Memory B cell (primary cell): ENCODE measurements at regions not wholly inside any gene's neighbourhood (a gene's known extent, or its start where the extent isn't known, plus 50 kb on each side); places are given as distances from the start of the nearest gene placed in this dataset.

Experiments
- ATAC-seq: fragments of 150-1000 bp; cut with Tn5 transposase; 2 replicates; pipeline ENCODE4 v1.10.0; 2021; ENCODE audit warnings: low read depth, mild to moderate bottlenecking, moderate library complexity
- DNase-seq, 2 donors: peaks; one replicate each; pipeline ENCODE4 v3.0.0; 2022; ENCODE audit warnings: low spot score in 2 of 2
- H3K27ac Mint-ChIP-seq: one replicate; pipeline ENCODE4 v1.8.0; 2022; ENCODE audit warnings: mild to moderate bottlenecking, moderate library complexity, mixed read lengths
- H3K27me3 Mint-ChIP-seq: one replicate; pipeline ENCODE4 v1.8.0; 2022; ENCODE audit warnings: mixed read lengths
- H3K36me3 Mint-ChIP-seq: one replicate; pipeline ENCODE4 v1.8.0; 2022; ENCODE audit warnings: mild to moderate bottlenecking, mixed read lengths
- H3K4me1 Mint-ChIP-seq: one replicate; pipeline ENCODE4 v1.8.0; 2022; ENCODE audit warnings: mixed read lengths
- H3K4me3 Mint-ChIP-seq: one replicate; pipeline ENCODE4 v1.8.0; 2022; ENCODE audit warnings: mild to moderate bottlenecking, moderate library complexity, mixed read lengths
- H3K9me3 Mint-ChIP-seq: one replicate; pipeline ENCODE4 v1.8.0; 2022; ENCODE audit warnings: mixed read lengths

DNA sequence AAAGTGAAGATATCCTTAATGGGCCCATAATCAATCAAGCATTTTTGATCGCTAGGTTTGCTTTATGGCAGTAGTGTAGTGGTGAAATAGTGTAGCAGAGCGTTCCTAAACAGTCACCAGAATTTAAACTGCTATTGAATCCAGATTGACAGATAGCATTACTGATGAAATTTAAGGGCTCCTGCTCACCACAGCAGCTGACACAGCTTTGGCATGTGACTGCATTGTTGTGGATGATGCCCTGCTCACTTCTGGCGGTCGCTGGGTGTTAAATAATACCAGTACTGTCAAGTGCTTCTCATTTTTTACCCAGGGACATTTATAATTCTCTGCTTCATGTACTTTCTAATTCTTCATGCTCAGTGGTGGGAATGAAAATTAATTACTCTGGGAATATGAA is 102.0 kb upstream of the ARHGAP24 start:
- DNase-seq (no peak), ATAC-seq (no peak)
- H3K27ac Mint-ChIP-seq, result no peak overlapping the region
- H3K9me3 Mint-ChIP-seq, result no peaks in the 10 kb centered on the region
- no peak overlapping the region for H3K4me3 Mint-ChIP-seq
- peaks cover 18% of the 10 kb centered on the region for H3K4me1 Mint-ChIP-seq
- no peaks in the 10 kb centered on the region for H3K36me3 Mint-ChIP-seq
- peaks cover 2% of the 10 kb centered on the region for H3K27me3 Mint-ChIP-seq

GRCh38 chr4:85376285-85376684 is 98.7 kb upstream of the ARHGAP24 start:
- H3K9me3 Mint-ChIP-seq, result no peaks in the 10 kb centered on the region
- no peak for ATAC-seq

GRCh38 chr4:85381968-85382367 is 93.0 kb upstream of the ARHGAP24 start:
- Mint-ChIP-seq H3K27ac (no peak overlapping the region), H3K4me3 (no peak overlapping the region), H3K4me1 (peaks cover 5% of the 10 kb centered on the region), H3K27me3 (no peaks in the 10 kb centered on the region), H3K36me3 (no peaks in the 10 kb centered on the region), H3K9me3 (peaks cover 2% of the 10 kb centered on the region)
- no peak for DNase-seq
- ATAC-seq, result no peak

More at GRCh38 chr4:85376285-85376684, 98.7 kb upstream of the ARHGAP24 start:
- Mint-ChIP-seq H3K27ac (no peak overlapping the region), H3K36me3 (no peaks in the 10 kb centered on the region), H3K27me3 (peaks cover 2% of the 10 kb centered on the region), H3K4me3 (no peak overlapping the region), H3K4me1 (peaks cover 4% of the 10 kb centered on the region)
- no peak for DNase-seq

DNA sequence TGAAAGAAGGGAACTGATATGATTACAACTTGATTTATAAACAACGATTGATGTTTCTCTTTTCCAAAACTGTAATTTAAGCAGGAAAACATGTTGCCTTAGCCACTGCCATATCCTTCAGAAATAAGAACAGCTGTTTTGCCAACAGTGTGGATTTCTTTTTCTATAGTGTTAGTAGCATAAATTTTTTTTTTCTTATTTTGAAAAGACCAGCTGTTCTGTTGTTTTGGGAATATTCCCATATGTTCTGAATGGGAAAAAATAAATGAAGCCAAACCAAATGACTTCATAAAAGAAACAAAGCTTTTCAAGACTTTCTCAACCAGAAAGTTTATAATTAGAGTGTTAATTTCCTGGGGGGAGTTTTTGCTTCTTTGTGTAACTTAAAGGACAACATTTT is 83.9 kb upstream of the ARHGAP24 start:
- H3K4me3 Mint-ChIP-seq, result no peak overlapping the region
- H3K27me3 Mint-ChIP-seq, result no peaks in the 10 kb centered on the region
- peaks cover 2% of the 10 kb centered on the region for H3K36me3 Mint-ChIP-seq
- peaks cover 15% of the 10 kb centered on the region for H3K4me1 Mint-ChIP-seq
- H3K27ac Mint-ChIP-seq, result no peak overlapping the region
- peaks cover 6% of the 10 kb centered on the region for H3K9me3 Mint-ChIP-seq
- DNase-seq, result no peak
- ATAC-seq, result no peak

DNA sequence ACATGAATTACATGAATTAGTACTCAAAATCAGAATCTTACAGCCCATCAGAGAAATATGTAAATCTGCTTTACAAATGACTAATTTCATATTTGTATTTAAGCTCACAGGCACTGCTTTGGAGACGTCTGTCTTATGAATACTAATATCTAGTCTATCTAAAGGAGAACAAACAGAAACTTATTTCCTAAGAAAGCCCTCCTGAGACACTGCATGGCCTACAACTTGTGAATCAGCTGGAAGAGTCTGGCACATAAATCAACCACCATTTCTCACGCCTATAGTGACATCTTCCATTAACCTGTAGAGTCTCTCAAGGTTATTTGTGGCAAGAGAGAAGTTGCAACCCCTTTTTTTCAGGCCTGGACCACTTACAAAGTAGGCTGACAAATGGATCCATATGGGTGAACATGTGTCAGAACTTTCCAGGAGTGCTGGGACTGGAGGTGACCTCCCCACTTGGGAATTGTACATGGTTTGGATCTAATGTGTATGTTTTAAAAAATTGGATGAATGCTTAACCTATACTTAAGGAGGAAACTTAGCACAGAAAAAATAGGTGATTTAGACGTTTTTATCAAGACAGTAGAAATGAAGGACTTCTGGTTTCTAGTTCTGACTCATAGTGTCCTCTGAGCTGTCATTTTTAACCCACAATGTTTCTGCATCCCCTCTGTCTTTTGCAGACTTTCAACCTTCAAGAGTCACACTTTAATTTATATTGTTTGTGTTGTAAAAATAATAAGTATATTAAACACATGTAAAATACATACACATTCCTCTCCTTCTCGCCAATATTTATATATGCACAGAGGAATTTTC is 83.2 kb upstream of the ARHGAP24 start:
- peaks cover 2% of the 10 kb centered on the region for H3K36me3 Mint-ChIP-seq
- H3K27ac Mint-ChIP-seq, result peak overlapping the region; percentile 32
- no peaks in the 10 kb centered on the region for H3K27me3 Mint-ChIP-seq
- no peak for ATAC-seq
- peaks cover 6% of the 10 kb centered on the region for H3K9me3 Mint-ChIP-seq
- H3K4me1 Mint-ChIP-seq, result peaks cover 15% of the 10 kb centered on the region
- H3K4me3 Mint-ChIP-seq, result no peak overlapping the region
- no peak for DNase-seq

DNA sequence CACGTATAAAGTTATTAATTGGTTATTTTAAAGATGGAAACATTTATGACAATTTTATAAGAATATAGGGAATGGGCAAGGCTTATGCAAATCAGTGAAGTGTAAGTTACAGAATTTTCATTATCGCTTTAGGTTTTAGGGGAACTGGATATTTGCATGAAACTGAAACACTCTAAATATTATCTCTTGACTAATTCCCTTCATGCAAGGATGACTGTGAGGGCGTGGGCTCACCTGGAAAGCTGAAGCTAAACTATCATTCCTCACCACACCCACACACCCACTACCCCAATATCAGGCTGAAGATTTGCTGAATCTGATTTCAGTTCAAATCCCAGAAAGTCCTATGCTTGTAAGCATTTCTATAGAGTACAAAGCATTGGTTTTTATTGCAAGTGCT is 81.7 kb upstream of the ARHGAP24 start:
- H3K4me1 Mint-ChIP-seq, result peaks cover 11% of the 10 kb centered on the region
- peak; percentile 89 for ATAC-seq

GRCh38 chr4:85398276-85398675 is 76.7 kb upstream of the ARHGAP24 start:
- no peaks in the 10 kb centered on the region for H3K36me3 Mint-ChIP-seq
- no peak for DNase-seq
- no peaks in the 10 kb centered on the region for H3K9me3 Mint-ChIP-seq
- H3K27me3 Mint-ChIP-seq, result no peaks in the 10 kb centered on the region
- peaks cover 13% of the 10 kb centered on the region for H3K4me1 Mint-ChIP-seq
- no peak overlapping the region for H3K27ac Mint-ChIP-seq
- H3K4me3 Mint-ChIP-seq, result no peak overlapping the region
- no peak for ATAC-seq

More for the DNA sequence above, 81.7 kb upstream of the ARHGAP24 start:
- no peaks in the 10 kb centered on the region for H3K36me3 Mint-ChIP-seq
- H3K27ac Mint-ChIP-seq, result no peak overlapping the region
- peak overlapping the region; percentile 43 for H3K4me3 Mint-ChIP-seq
- H3K9me3 Mint-ChIP-seq, result no peaks in the 10 kb centered on the region
- no peak for DNase-seq
- no peaks in the 10 kb centered on the region for H3K27me3 Mint-ChIP-seq

GRCh38 chr4:85399270-85399669 is 75.7 kb upstream of the ARHGAP24 start:
- H3K27ac Mint-ChIP-seq, result peak overlapping the region; percentile 40
- ATAC-seq (no peak), DNase-seq (no peak)
- H3K4me1 Mint-ChIP-seq, result peaks cover 11% of the 10 kb centered on the region
- H3K9me3 Mint-ChIP-seq, result no peaks in the 10 kb centered on the region
- H3K4me3 Mint-ChIP-seq, result peak overlapping the region; percentile 67
- H3K27me3 Mint-ChIP-seq, result no peaks in the 10 kb centered on the region
- no peaks in the 10 kb centered on the region for H3K36me3 Mint-ChIP-seq

GRCh38 chr4:85402371-85402770 is 72.6 kb upstream of the ARHGAP24 start:
- H3K27me3 Mint-ChIP-seq, result no peaks in the 10 kb centered on the region
- H3K36me3 Mint-ChIP-seq, result no peaks in the 10 kb centered on the region
- H3K4me1 Mint-ChIP-seq, result peaks cover 13% of the 10 kb centered on the region
- no peak overlapping the region for H3K27ac Mint-ChIP-seq
- no peak for ATAC-seq
- no peaks in the 10 kb centered on the region for H3K9me3 Mint-ChIP-seq
- no peak overlapping the region for H3K4me3 Mint-ChIP-seq
- DNase-seq, result no peak

GRCh38 chr4:85406185-85406584 is 68.8 kb upstream of the ARHGAP24 start:
- Mint-ChIP-seq H3K27me3 (no peaks in the 10 kb centered on the region), H3K27ac (no peak overlapping the region), H3K4me3 (no peak overlapping the region), H3K4me1 (peaks cover 2% of the 10 kb centered on the region), H3K36me3 (no peaks in the 10 kb centered on the region), H3K9me3 (no peaks in the 10 kb centered on the region)
- DNase-seq (no peak), ATAC-seq (no peak)

DNA sequence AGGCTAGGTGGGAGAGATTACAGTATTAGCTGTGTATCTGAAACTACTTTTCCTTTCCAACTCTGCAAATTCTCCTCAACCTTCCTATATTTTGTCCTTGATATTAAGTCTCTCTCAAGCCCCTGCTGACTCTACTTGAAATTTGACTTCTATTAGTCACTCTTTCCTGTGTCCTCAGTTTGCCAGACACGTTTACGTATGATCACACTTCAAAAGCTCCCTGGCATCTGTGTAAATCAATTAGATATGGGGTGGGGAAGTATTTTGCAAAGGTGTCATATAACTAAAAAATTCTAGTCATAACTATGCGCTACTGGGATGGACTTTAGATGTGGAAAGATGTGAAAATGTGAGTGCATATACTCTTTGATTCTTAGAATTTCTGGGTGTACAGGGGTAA is 67.4 kb upstream of the ARHGAP24 start:
- Mint-ChIP-seq H3K4me3 (no peak overlapping the region), H3K36me3 (no peaks in the 10 kb centered on the region), H3K9me3 (no peaks in the 10 kb centered on the region), H3K4me1 (peaks cover 2% of the 10 kb centered on the region), H3K27me3 (no peaks in the 10 kb centered on the region), H3K27ac (no peak overlapping the region)
- DNase-seq (no peak), ATAC-seq (no peak)

GRCh38 chr4:85408301-85408700 is 66.6 kb upstream of the ARHGAP24 start:
- Mint-ChIP-seq H3K36me3 (no peaks in the 10 kb centered on the region), H3K4me3 (no peak overlapping the region), H3K27me3 (no peaks in the 10 kb centered on the region), H3K4me1 (peaks cover 2% of the 10 kb centered on the region), H3K27ac (no peak overlapping the region), H3K9me3 (no peaks in the 10 kb centered on the region)
- DNase-seq (no peak), ATAC-seq (no peak)

DNA sequence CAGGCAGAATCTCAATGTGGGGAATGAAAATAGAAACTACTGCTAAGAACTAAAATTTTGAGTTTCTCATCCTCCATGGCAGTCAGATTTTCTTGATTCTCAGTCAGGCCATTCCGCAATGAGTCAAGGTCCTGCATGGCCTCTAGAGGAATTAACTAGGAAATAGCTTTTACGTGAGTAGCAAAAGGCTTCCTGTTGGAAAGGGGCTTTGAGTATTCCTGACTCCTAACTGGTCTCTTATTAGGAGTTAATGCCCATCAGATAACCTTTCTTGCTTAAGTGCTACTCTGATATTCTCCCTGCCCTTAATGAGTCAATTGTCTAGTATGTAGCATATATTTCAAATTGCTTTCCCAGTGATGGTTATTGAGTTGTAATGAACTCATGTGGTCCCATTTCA is 65.7 kb upstream of the ARHGAP24 start:
- ATAC-seq, result no peak
- no peaks in the 10 kb centered on the region for H3K27me3 Mint-ChIP-seq
- no peaks in the 10 kb centered on the region for H3K9me3 Mint-ChIP-seq
- H3K36me3 Mint-ChIP-seq, result no peaks in the 10 kb centered on the region
- H3K4me3 Mint-ChIP-seq, result no peak overlapping the region
- H3K27ac Mint-ChIP-seq, result no peak overlapping the region
- peaks cover 2% of the 10 kb centered on the region for H3K4me1 Mint-ChIP-seq
- no peak for DNase-seq

DNA sequence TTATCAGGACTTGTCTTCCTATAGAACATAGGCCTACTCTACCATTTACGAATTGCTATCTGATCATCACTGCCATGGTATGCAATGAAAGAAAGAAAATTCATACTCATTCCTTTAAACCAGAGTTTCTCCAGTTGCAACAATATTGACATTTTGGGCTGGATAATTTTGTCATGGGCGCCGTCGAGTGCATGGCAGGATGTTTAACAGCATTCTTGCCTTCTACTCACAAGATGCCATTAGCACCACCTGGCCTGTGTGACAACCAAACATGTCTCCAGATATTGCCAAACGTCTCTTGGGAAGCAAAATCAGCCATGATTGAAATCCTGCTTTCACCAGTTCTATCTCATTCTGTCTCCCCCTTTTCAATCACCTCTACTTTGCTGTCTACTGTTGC is 63.6 kb upstream of the ARHGAP24 start:
- Mint-ChIP-seq H3K9me3 (no peaks in the 10 kb centered on the region), H3K4me1 (no peaks in the 10 kb centered on the region), H3K4me3 (no peak overlapping the region), H3K36me3 (no peaks in the 10 kb centered on the region), H3K27ac (no peak overlapping the region), H3K27me3 (no peaks in the 10 kb centered on the region)
- no peak for ATAC-seq
- no peak for DNase-seq

GRCh38 chr4:85414972-85415371 is 60.0 kb upstream of the ARHGAP24 start:
- ATAC-seq (no peak), DNase-seq (no peak)
- no peaks in the 10 kb centered on the region for H3K9me3 Mint-ChIP-seq

More at GRCh38 chr4:85414972-85415371, 60.0 kb upstream of the ARHGAP24 start:
- peaks cover 2% of the 10 kb centered on the region for H3K36me3 Mint-ChIP-seq
- no peak overlapping the region for H3K4me3 Mint-ChIP-seq
- no peaks in the 10 kb centered on the region for H3K27me3 Mint-ChIP-seq
- no peak overlapping the region for H3K27ac Mint-ChIP-seq
- peaks cover 9% of the 10 kb centered on the region for H3K4me1 Mint-ChIP-seq
